Loucy (cell line): ENCODE measurements at regions not wholly inside any gene's neighbourhood (a gene's known extent, or its start where the extent isn't known, plus 50 kb on each side); places are given as distances from the start of the nearest gene placed in this dataset.

ENCODE experiments used
- CTCF ChIP-seq: fragments of 200-600 bp; sonication (generic); conservative IDR thresholded peaks from 2 replicates; pipeline ENCODE4 v1.5.1; 2014; ENCODE audit warnings: mild to moderate bottlenecking, antibody characterized with exemption, low read length
- EZH2phosphoT487 ChIP-seq: fragments of 200-600 bp; IDR thresholded peaks from 2 replicates; pipeline ENCODE4 v1.6.1; 2018; ENCODE audit warnings: antibody characterized with exemption, mild to moderate bottlenecking, moderate library complexity, borderline replicate concordance

DNA sequence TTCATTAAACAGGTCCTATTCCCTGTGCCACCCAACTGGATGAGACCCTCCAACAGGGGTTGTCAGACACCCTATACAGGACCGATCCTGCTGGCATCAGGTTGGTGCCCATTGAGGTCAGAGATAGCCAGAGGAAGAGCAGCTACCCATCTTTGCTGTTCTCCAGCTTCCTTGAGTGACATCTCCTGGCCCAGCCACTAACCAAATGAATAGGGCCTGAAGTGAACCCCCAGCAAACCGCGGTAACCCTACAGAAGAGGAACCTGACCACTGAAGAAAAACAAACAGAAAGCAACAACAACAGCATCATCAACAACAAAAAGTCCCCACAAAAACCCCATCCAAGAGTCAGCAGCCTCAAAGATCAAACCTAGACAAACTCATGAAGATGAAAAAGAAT, 133.6 kb upstream of the ARPP21 start:
- TF ChIP-seq EZH2phosphoT487 (no peak), CTCF (no peak)
